Lung (tissue), 11 donors: ENCODE measurements at regions not wholly inside any gene's neighbourhood (a gene's known extent, or its start where the extent isn't known, plus 50 kb on each side); places are given as distances from the start of the nearest gene placed in this dataset.

ENCODE experiments used
- ATAC-seq: fragments of 200-7000 bp; cut with Tn5 transposase; one replicate; pipeline ENCODE4 v1.9.1; 2020; ENCODE audit warnings: moderate number of reproducible peaks; ENCODE audit not compliant: insufficient read depth, low FRiP score
- DNase-seq, 3 donors: peaks; one replicate each; pipeline ENCODE4 v3.0.0-alpha.2; 2013 to 2017
- H3K27ac ChIP-seq, 2 donors: one replicate each; pipeline ENCODE4 v1.5.1; 2013; ENCODE audit warnings: mild to moderate bottlenecking in 2 of 2, moderate library complexity in 2 of 2, control low read depth in 1 of 2, inconsistent platforms in 1 of 2, low read depth in 1 of 2, low read length in 1 of 2
- H3K27me3 ChIP-seq, 3 donors: one replicate each; pipeline ENCODE4 v1.5.1; 2013; ENCODE audit warnings: low read length in 2 of 3; ENCODE audit not compliant: control insufficient read depth in 3 of 3, insufficient read depth in 3 of 3
- H3K36me3 ChIP-seq, 4 donors: one replicate each; pipeline ENCODE4 v1.5.1; 2013; ENCODE audit warnings: low read length in 4 of 4, mild to moderate bottlenecking in 1 of 4, moderate library complexity in 1 of 4; ENCODE audit not compliant: control insufficient read depth in 4 of 4, insufficient read depth in 4 of 4
- H3K4me1 ChIP-seq, 5 donors: one replicate each; pipeline ENCODE4 v1.5.1; 2013; ENCODE audit warnings: low read length in 5 of 5, mild to moderate bottlenecking in 2 of 5, moderate library complexity in 1 of 5; ENCODE audit not compliant: control insufficient read depth in 5 of 5, insufficient read depth in 5 of 5
- H3K4me3 ChIP-seq: one replicate; pipeline ENCODE4 v1.5.1; 2013; ENCODE audit warnings: mild to moderate bottlenecking, control low read depth, moderate library complexity
- H3K9ac ChIP-seq, 2 donors: one replicate each; pipeline ENCODE4 v1.5.1; 2013; ENCODE audit warnings: low read length in 2 of 2, control low read depth in 1 of 2; ENCODE audit not compliant: insufficient read depth in 1 of 2
- H3K9me3 ChIP-seq, 4 donors: one replicate each; pipeline ENCODE4 v1.5.1; 2013; ENCODE audit warnings: low read length in 3 of 4, mild to moderate bottlenecking in 1 of 4, moderate library complexity in 1 of 4; ENCODE audit not compliant: control insufficient read depth in 4 of 4, insufficient read depth in 3 of 4
- WGBS, 2 donors: extraction: QIAGEN DNeasy Blood & Tissue Kit; methylation state at CpG; one replicate each; pipeline ENCODE4 v1.1.7; 2013; 5-methylcytosine and 5-hydroxymethylcytosine counted together
- TF ChIP-seq, protein P1 (sequence below): IDR thresholded peaks from 2 replicates; pipeline ENCODE4 v1.5.1; 2012; ENCODE audit warnings: mild to moderate bottlenecking; ENCODE audit errors: control extremely low read depth, extremely low read depth
- donor health status: control.
- donor health status: control.
- donor health status: Bipolar disorder and iron deficiency.
- donor health status: healthy.
- donor health status: DM: yes; HTN: yes; CAD: no.

DNA sequence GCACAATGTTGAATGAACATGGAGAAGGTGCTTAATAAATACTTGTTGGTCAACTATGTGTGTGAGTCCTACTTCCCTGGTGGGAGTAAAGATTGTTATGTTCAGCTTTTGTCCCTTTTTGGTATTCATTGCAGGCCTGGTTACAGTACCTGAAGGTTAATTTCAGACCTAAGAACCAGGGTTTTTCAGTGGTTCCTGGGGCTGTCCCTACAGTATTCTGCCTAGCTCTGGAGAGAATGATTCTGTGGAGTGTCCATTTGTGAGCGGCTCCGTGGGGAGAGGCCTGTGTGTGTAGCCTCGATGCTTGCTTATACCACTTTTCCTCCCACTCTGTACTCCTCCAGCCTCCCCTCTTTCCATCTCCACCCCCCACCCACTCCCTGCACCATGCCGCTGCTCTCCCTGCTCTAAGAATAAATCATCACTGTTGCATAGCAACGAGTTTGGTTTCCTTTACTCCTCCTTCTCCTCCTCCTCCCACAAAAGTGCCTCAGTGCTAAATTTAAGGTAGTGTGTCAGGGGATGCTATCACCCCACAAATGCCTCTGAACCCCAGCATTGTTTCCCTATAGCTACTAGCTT lies 150.6 kb upstream of the ROPN1 start:
- H3K9me3 ChIP-seq: no peaks in the 10 kb centered on the region
- DNase-seq (peak in 1 of 3 donors; percentile 21), ATAC-seq (no peak)
- H3K27ac ChIP-seq: no peak overlapping the region
- WGBS, 2 donors: 48 to 54% methylated on average over 5 of the region's 5 CpGs
- peaks cover 0 to 9% (median 0%) of the 10 kb centered on the region in 5 donors for H3K4me1 ChIP-seq
- no peak overlapping the region for H3K4me3 ChIP-seq
- no peaks in the 10 kb centered on the region for H3K27me3 ChIP-seq
- no peak overlapping the region for H3K9ac ChIP-seq
- no peaks in the 10 kb centered on the region for H3K36me3 ChIP-seq
- TF ChIP-seq, protein P1, sequence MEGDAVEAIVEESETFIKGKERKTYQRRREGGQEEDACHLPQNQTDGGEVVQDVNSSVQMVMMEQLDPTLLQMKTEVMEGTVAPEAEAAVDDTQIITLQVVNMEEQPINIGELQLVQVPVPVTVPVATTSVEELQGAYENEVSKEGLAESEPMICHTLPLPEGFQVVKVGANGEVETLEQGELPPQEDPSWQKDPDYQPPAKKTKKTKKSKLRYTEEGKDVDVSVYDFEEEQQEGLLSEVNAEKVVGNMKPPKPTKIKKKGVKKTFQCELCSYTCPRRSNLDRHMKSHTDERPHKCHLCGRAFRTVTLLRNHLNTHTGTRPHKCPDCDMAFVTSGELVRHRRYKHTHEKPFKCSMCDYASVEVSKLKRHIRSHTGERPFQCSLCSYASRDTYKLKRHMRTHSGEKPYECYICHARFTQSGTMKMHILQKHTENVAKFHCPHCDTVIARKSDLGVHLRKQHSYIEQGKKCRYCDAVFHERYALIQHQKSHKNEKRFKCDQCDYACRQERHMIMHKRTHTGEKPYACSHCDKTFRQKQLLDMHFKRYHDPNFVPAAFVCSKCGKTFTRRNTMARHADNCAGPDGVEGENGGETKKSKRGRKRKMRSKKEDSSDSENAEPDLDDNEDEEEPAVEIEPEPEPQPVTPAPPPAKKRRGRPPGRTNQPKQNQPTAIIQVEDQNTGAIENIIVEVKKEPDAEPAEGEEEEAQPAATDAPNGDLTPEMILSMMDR: no peak

DNA sequence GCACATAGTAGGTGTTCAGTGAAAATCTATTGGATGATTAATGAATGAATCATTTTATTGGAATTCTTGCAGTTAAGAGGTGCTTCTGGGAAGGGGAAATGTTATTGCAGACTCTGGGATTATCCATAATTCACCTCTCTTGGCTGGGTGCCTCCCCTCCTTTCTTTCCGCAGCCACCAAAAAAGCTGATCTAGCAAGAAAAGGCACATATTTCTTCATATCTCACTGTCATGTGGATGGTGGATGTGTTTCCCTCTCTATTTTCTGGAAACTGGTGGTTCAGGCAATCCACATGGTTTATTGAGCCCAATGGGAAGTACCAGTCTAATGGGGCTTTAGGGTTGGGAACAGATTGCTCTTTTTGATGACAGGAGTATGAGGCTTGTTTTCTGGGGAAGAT lies 151.1 kb upstream of the ROPN1 start:
- no peak overlapping the region for H3K27ac ChIP-seq
- TF ChIP-seq, protein P1: no peak
- 91 to 95% methylated on average over 1 of the region's 1 CpG for WGBS, 2 donors
- ATAC-seq (no peak), DNase-seq (no peak)
- H3K9ac ChIP-seq: no peak overlapping the region
- no peaks in the 10 kb centered on the region for H3K36me3 ChIP-seq
- peaks cover 0 to 9% (median 0%) of the 10 kb centered on the region in 5 donors for H3K4me1 ChIP-seq
- H3K9me3 ChIP-seq: no peaks in the 10 kb centered on the region
- H3K27me3 ChIP-seq: no peaks in the 10 kb centered on the region
- H3K4me3 ChIP-seq: no peak overlapping the region

DNA sequence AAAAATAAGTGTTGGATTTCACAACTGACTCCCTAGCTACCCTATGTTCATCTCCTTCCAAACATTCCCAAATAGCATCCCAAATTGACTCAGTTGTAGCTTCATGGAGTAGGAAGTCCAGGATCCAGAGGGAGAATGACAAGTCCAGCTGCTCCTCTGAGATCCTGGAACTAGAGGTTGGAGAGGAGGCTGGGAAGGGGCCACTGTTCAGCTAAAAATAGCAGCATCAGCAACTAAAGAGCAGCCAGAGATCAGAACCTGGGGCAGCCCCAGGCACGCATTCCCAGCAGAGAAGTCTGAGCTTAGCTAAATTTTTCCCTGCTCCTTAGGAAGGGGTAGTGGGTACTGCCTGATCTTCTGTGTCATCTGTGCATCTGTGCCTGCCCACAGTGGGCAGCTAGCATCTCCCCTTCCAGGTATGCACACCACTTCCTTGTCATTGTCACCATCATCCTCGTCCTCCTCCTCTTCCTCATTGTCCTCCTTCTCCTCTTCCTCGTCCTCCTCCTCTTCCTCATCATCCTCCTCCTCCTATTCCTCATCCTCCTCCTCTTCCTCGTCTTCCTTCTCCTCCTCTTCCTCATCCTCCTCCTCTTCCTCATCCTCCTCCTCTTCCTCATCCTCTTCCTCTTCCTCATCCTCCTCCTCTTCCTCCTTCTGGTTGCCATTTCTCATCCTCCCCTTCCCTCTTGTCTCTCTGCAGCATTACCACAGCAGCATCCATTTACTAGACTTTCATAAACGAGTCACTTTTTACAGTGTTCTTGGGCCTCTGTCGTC lies 152.3 kb upstream of the ROPN1 start:
- DNase-seq (no peak), ATAC-seq (no peak)
- H3K9ac ChIP-seq: no peak overlapping the region
- 74 to 83% methylated on average over 6 of the region's 6 CpGs for WGBS, 2 donors
- no peaks in the 10 kb centered on the region for H3K36me3 ChIP-seq
- H3K9me3 ChIP-seq: no peaks in the 10 kb centered on the region
- TF ChIP-seq, protein P1: no peak
- no peak overlapping the region for H3K27ac ChIP-seq
- no peaks in the 10 kb centered on the region for H3K27me3 ChIP-seq
- peaks cover 2 to 8% (median 4%) of the 10 kb centered on the region in 5 donors for H3K4me1 ChIP-seq
- no peak overlapping the region for H3K4me3 ChIP-seq
